DOHH2 (cell line): ENCODE measurements at regions not wholly inside any gene's neighbourhood (a gene's known extent, or its start where the extent isn't known, plus 50 kb on each side); places are given as distances from the start of the nearest gene placed in this dataset.

Experiments used
- EZH2phosphoT487 ChIP-seq: fragments of 200-600 bp; sonication (generic); IDR thresholded peaks from 2 replicates; pipeline ENCODE4 v1.6.1; 2017; ENCODE audit warnings: borderline replicate concordance, mild to moderate bottlenecking, antibody characterized with exemption, low read length, moderate library complexity, mixed read lengths
- TF ChIP-seq, protein P1 (sequence below): fragments of 200-600 bp; sonication (generic); IDR thresholded peaks from one replicate; pipeline ENCODE4 v1.5.1; 2014; ENCODE audit warnings: antibody characterized with exemption, mild to moderate bottlenecking, low read depth, low read length; ENCODE audit not compliant: poor library complexity, severe bottlenecking

GRCh38 chr12:116674643-116675183 is 63.2 kb downstream of the SPRING1 start:
- TF ChIP-seq, protein P1, sequence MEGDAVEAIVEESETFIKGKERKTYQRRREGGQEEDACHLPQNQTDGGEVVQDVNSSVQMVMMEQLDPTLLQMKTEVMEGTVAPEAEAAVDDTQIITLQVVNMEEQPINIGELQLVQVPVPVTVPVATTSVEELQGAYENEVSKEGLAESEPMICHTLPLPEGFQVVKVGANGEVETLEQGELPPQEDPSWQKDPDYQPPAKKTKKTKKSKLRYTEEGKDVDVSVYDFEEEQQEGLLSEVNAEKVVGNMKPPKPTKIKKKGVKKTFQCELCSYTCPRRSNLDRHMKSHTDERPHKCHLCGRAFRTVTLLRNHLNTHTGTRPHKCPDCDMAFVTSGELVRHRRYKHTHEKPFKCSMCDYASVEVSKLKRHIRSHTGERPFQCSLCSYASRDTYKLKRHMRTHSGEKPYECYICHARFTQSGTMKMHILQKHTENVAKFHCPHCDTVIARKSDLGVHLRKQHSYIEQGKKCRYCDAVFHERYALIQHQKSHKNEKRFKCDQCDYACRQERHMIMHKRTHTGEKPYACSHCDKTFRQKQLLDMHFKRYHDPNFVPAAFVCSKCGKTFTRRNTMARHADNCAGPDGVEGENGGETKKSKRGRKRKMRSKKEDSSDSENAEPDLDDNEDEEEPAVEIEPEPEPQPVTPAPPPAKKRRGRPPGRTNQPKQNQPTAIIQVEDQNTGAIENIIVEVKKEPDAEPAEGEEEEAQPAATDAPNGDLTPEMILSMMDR = no peak
- TF ChIP-seq EZH2phosphoT487 = no peak
